A549 (cell line): ENCODE measurements at regions not wholly inside any gene's neighbourhood (a gene's known extent, or its start where the extent isn't known, plus 50 kb on each side); places are given as distances from the start of the nearest gene placed in this dataset.
"Not testable (repeated sequence)": the region's sequence is repeated elsewhere in the genome, so short reads cannot be mapped to it uniquely, and the experiment has no call there.

Experiments
- ATAC-seq, 2 experiments: fragments of 200-7000 bp in 1 of 2; fragments of >200 bp in 1 of 2; cut with Nextera tagmentation in 1 of 2; cut with Tn5 transposase in 1 of 2; 3 replicates each; pipeline versions ENCODE4 v1.8.0 to v1.9.1; 2018 to 2020; ENCODE audit warnings: mild to moderate bottlenecking in 1 of 2, moderate library complexity in 1 of 2
- CTCF ChIA-PET: fragments of 300-600 bp; sonication (Branson Sonifier 250); formaldehyde crosslinking; extraction: SDS; loops from one replicate; lab custom pipeline; 2021; ENCODE audit warnings: antibody characterized with exemption, inconsistent platforms; lab: Yijun Ruan, JAX
- POLR2A ChIA-PET: fragments of 350-600 bp; formaldehyde crosslinking; extraction: SDS; loops from one replicate; lab custom pipeline; 2021; ENCODE audit warnings: antibody characterized with exemption, inconsistent platforms; lab: Yijun Ruan, JAX
- DNase-seq, 2 experiments: peaks; one replicate each; pipeline versions ENCODE4 v3.0.0 to v3.0.0-alpha.2; 2011 to 2016; ENCODE audit warnings: low read depth in 1 of 2, low spot score in 1 of 2
- FAIRE-seq: peaks from 2 replicates; lab custom pipeline; 2011; peaks lifted over from hg19 to GRCh38; lab: Jason Lieb, UNC
- H3K27ac ChIP-seq, 2 experiments: fragments of >200 bp; sonication (Bioruptor Twin); formaldehyde crosslinking; 3 replicates each; pipeline ENCODE4 v1.5.1; 2016 to 2017
- H3K4me1 ChIP-seq: fragments of >200 bp; sonication (Bioruptor Twin); formaldehyde crosslinking; 3 replicates; pipeline ENCODE4 v1.6.1; 2016
- H3K4me2 ChIP-seq: fragments of >200 bp; sonication (Bioruptor Twin); formaldehyde crosslinking; 3 replicates; pipeline ENCODE4 v1.6.1; 2016
- H3K4me3 ChIP-seq: fragments of >200 bp; sonication (Bioruptor Twin); formaldehyde crosslinking; 3 replicates; pipeline ENCODE4 v1.5.1; 2016
- H3K9me3 ChIP-seq: fragments of >200 bp; sonication (Bioruptor Twin); formaldehyde crosslinking; 3 replicates; pipeline ENCODE4 v1.6.1; 2016
- BCL3 ChIP-seq: fragments of >200 bp; sonication (Bioruptor Twin); formaldehyde crosslinking; IDR thresholded peaks from 3 replicates; pipeline ENCODE4 v1.6.1; 2016
- CBX8 ChIP-seq: fragments of 200-600 bp; sonication (generic); IDR thresholded peaks from 2 replicates; pipeline ENCODE4 v1.6.1; 2016
- CTCF ChIP-seq: fragments of >200 bp; sonication (Bioruptor Twin); formaldehyde crosslinking; IDR thresholded peaks from 3 replicates; pipeline ENCODE4 v1.5.1; 2016
- E2F6 ChIP-seq: IDR thresholded peaks from 2 replicates; pipeline ENCODE4 v1.6.1; 2012; ENCODE audit warnings: low read depth, borderline replicate concordance
- EHMT2 ChIP-seq: fragments of 200-600 bp; sonication (generic); IDR thresholded peaks from 2 replicates; pipeline ENCODE4 v1.6.1; 2016; ENCODE audit warnings: antibody characterized with exemption, low read depth, mild to moderate bottlenecking, moderate library complexity
- ELK1 ChIP-seq: fragments of 150-350 bp; IDR thresholded peaks from 2 replicates; pipeline ENCODE4 v1.6.1; 2014; ENCODE audit warnings: low read depth, mild to moderate bottlenecking, low read length
- EP300 ChIP-seq, 2 experiments: fragments of >200 bp; sonication (Bioruptor Twin); formaldehyde crosslinking; IDR thresholded peaks; 2 replicates in 1 of 2; 3 replicates in 1 of 2; pipeline ENCODE4 v1.6.1; 2016 to 2017
- ESRRA ChIP-seq: fragments of 150-350 bp; IDR thresholded peaks from 2 replicates; pipeline ENCODE4 v1.6.1; 2014; ENCODE audit warnings: mild to moderate bottlenecking, low read length, borderline replicate concordance
- FOXS1 ChIP-seq: fragments of 250-450 bp; sonication (Bioruptor Pico); IDR thresholded peaks from 2 replicates; pipeline ENCODE4 v1.5.0; 2020; ENCODE audit warnings: mild to moderate bottlenecking, moderate library complexity
- GATA3 ChIP-seq: IDR thresholded peaks from 2 replicates; pipeline ENCODE4 v1.6.1; 2012; ENCODE audit warnings: borderline replicate concordance
- HDAC2 ChIP-seq: fragments of 200-600 bp; sonication (generic); IDR thresholded peaks from 2 replicates; pipeline ENCODE4 v1.6.1; 2016
- HES2 ChIP-seq: fragments of >200 bp; sonication (Bioruptor Twin); formaldehyde crosslinking; IDR thresholded peaks from 2 replicates; pipeline ENCODE4 v1.6.1; 2016
- HEYL ChIP-seq: fragments of 250-450 bp; sonication (Bioruptor Pico); IDR thresholded peaks from 2 replicates; pipeline ENCODE4 v1.8.0; 2021; ENCODE audit warnings: mild to moderate bottlenecking, moderate library complexity
- HMGXB4 ChIP-seq: fragments of 250-450 bp; sonication (Bioruptor Pico); IDR thresholded peaks from 2 replicates; pipeline ENCODE4 v1.5.0; 2021; ENCODE audit warnings: mild to moderate bottlenecking, moderate library complexity, borderline replicate concordance
- HOXA7 ChIP-seq: fragments of 250-450 bp; sonication (Bioruptor Pico); IDR thresholded peaks from 2 replicates; pipeline ENCODE4 v1.5.0; 2020; ENCODE audit warnings: mild to moderate bottlenecking, moderate library complexity
- JUNB ChIP-seq: fragments of >200 bp; sonication (Bioruptor Twin); formaldehyde crosslinking; IDR thresholded peaks from 2 replicates; pipeline ENCODE4 v1.6.1; 2016
- MAX ChIP-seq: IDR thresholded peaks from 2 replicates; pipeline ENCODE4 v1.6.1; 2012
- MYC ChIP-seq: IDR thresholded peaks from 2 replicates; pipeline ENCODE4 v1.6.1; 2012; ENCODE audit warnings: mild to moderate bottlenecking, inconsistent platforms, low read length, improper control_type of control experiment, borderline replicate concordance
- NFE2L2 ChIP-seq: fragments of 150-350 bp; conservative IDR thresholded peaks from 2 replicates; pipeline ENCODE4 v1.6.1; 2014; ENCODE audit warnings: low read length
- POLR2A ChIP-seq: IDR thresholded peaks from 2 replicates; pipeline ENCODE4 v1.6.1; 2012; ENCODE audit warnings: mild to moderate bottlenecking, low read length
- RFX5 ChIP-seq: fragments of 450-650 bp; IDR thresholded peaks from 2 replicates; pipeline ENCODE4 v1.7.1; 2014; ENCODE audit warnings: antibody characterized with exemption, mild to moderate bottlenecking, moderate library complexity
- SMC3 ChIP-seq: fragments of >200 bp; sonication (Bioruptor Twin); formaldehyde crosslinking; IDR thresholded peaks from 3 replicates; pipeline ENCODE4 v1.6.1; 2018; ENCODE audit warnings: inconsistent platforms
- TP53 ChIP-seq: fragments of 250-450 bp; sonication (Bioruptor Pico); IDR thresholded peaks from 2 replicates; pipeline ENCODE4 v1.5.0; 2021; ENCODE audit warnings: mild to moderate bottlenecking, moderate library complexity
- ZC3H11A ChIP-seq: fragments of 450-650 bp; IDR thresholded peaks from 2 replicates; pipeline ENCODE4 v1.6.1; 2014; ENCODE audit warnings: antibody characterized with exemption, mild to moderate bottlenecking
- ZFP36 ChIP-seq: fragments of 450-650 bp; IDR thresholded peaks from 2 replicates; pipeline ENCODE4 v1.6.1; 2014; ENCODE audit warnings: borderline replicate concordance; ENCODE audit not compliant: partially characterized antibody
- ZNF302 ChIP-seq: fragments of 250-450 bp; sonication (Bioruptor Pico); IDR thresholded peaks from 2 replicates; pipeline ENCODE4 v1.9.0; 2021; ENCODE audit warnings: inconsistent platforms, mild to moderate bottlenecking, moderate library complexity
- WGBS: methylation state at CpG from one replicate; pipeline ENCODE4 v1.1.6; 2017; ENCODE audit errors: missing lambda C conversion rate; 5-methylcytosine and 5-hydroxymethylcytosine counted together

- ATAC-seq (peak; percentile 9 to 40; a peak in 3 of 6 replicates), DNase-seq (peak in 1 of 2 experiments; percentile 13), FAIRE-seq (no peak)
- no peaks in the 10 kb centered on the region for H3K9me3 ChIP-seq
- no peak overlapping the region for H3K4me2 ChIP-seq
- 36% methylated on average over 9 of the region's 9 CpGs for WGBS
- H3K27ac ChIP-seq, result no peak overlapping the region
- CTCF ChIA-PET, result interaction anchor here (1.1 kb wide), 1 partner anchor 12 kb away, joined by 3 read pairs; no protein-coding TSS in a partner anchor
- H3K4me1 ChIP-seq, result no peaks in the 10 kb centered on the region
- POLR2A ChIA-PET, result no interaction called here
- H3K4me3 ChIP-seq, result no peak overlapping the region
- TF ChIP-seq MAX (no peak), E2F6 (no peak), POLR2A (no peak), ZC3H11A (no peak), EP300 (IDR thresholded peaks at IDR 0.05) (no peak), CBX8 (no peak), ELK1 (no peak), HOXA7 (CRISPR knock-in tag) (no peak)
- TF ChIP-seq, all 56 proteins: peak for 0
Observed at GRCh38 chr5:1732238-1732941, 67.2 kb downstream of the MRPL36 start.

- H3K4me3 ChIP-seq, H3K27ac ChIP-seq, POLR2A ChIA-PET, ATAC-seq, H3K4me1 ChIP-seq, DNase-seq, H3K9me3 ChIP-seq, CTCF ChIA-PET, H3K4me2 ChIP-seq, FAIRE-seq: not testable (repeated sequence)
- 65% methylated on average over 4 of the region's 4 CpGs for WGBS
Observed at GRCh38 chr5:1731855-1732237, 67.8 kb downstream of the MRPL36 start.

GRCh38 chr5:1731091-1731639 lies 68.5 kb downstream of the MRPL36 start:
- no peak for FAIRE-seq
- TF ChIP-seq SMC3 (no peak), BCL3 (no peak), JUNB (no peak), HMGXB4 (no peak), NFE2L2 (no peak), GATA3 (no peak), MYC (no peak), ESRRA (no peak), ZNF302 (no peak), HOXA7 (CRISPR knock-in tag) (no peak), HES2 (no peak), FOXS1 (CRISPR knock-in tag) (no peak), ZFP36 (no peak), HDAC2 (no peak), EHMT2 (no peak), TP53 (CRISPR knock-in tag) (no peak), RFX5 (no peak), E2F6 (no peak), HEYL (no peak), CTCF (no peak)
- Histone ChIP-seq H3K9me3 (no peaks in the 10 kb centered on the region), H3K4me3 (no peak overlapping the region), H3K4me2 (no peak overlapping the region), H3K4me1 (no peaks in the 10 kb centered on the region), H3K27ac (no peak overlapping the region)
- DNase-seq, result no peak
- no peak for ATAC-seq
- ChIA-PET POLR2A (no interaction called here), CTCF (no interaction called here)
- 32% methylated on average over 10 of the region's 11 CpGs for WGBS
